ENCODE measurements at regions not wholly inside any gene's neighbourhood (a gene's known extent, or its start where the extent isn't known, plus 50 kb on each side); places are given as distances from the start of the nearest gene placed in this dataset.
"Not testable (repeated sequence)": the region's sequence is repeated elsewhere in the genome, so short reads cannot be mapped to it uniquely, and the experiment has no call there.

- not testable (repeated sequence) for DNase-seq
Observed at GRCh38 chr14:37784827-37785223, 189.4 kb downstream of the TTC6 start.

GRCh38 chr14:37785298-37785697 lies 189.9 kb downstream of the TTC6 start:
- DNase-seq: not testable (repeated sequence)

- not testable (repeated sequence) for DNase-seq
Observed at GRCh38 chr14:37786114-37786625, 190.7 kb downstream of the TTC6 start.

- DNase-seq: no peak
Observed at GRCh38 chr14:37787879-37788494, 192.6 kb downstream of the TTC6 start.

- DNase-seq: no peak
Observed at GRCh38 chr14:37791384-37792036, 196.1 kb downstream of the TTC6 start.

GRCh38 chr14:37792124-37792523 lies 196.7 kb downstream of the TTC6 start:
- DNase-seq: no peak

GRCh38 chr14:37796703-37797416 lies 201.4 kb downstream of the TTC6 start:
- no peak for DNase-seq

- no peak for DNase-seq
Observed at GRCh38 chr14:37797675-37798074, 202.2 kb downstream of the TTC6 start.

GRCh38 chr14:37807722-37808121 lies 212.3 kb downstream of the TTC6 start:
- no peak for DNase-seq

- no peak for DNase-seq
Observed at GRCh38 chr14:37810094-37810801, 214.8 kb downstream of the TTC6 start.

- DNase-seq: no peak
Observed at GRCh38 chr14:37813732-37814131, 218.3 kb downstream of the TTC6 start.

- DNase-seq: no peak
Observed at GRCh38 chr14:37816135-37816534, 220.7 kb downstream of the TTC6 start.

- DNase-seq: peak in 1 of 58 donors; percentile 1
Observed at GRCh38 chr14:37816743-37817295, 221.4 kb downstream of the TTC6 start.

GRCh38 chr14:37819155-37820015 lies 224.0 kb downstream of the TTC6 start:
- no peak for DNase-seq

GRCh38 chr14:37820810-37821209 lies 225.4 kb downstream of the TTC6 start:
- DNase-seq: not testable (repeated sequence)

- DNase-seq: no peak
Observed at GRCh38 chr14:37824939-37825712, 229.7 kb downstream of the TTC6 start.

- no peak for DNase-seq
Observed at GRCh38 chr14:37826869-37827268, 231.4 kb downstream of the TTC6 start.

GRCh38 chr14:37830271-37830670 lies 234.8 kb downstream of the TTC6 start:
- no peak for DNase-seq

GRCh38 chr14:37834275-37834674 lies 238.8 kb downstream of the TTC6 start:
- no peak for DNase-seq

GRCh38 chr14:37838778-37839177 lies 243.3 kb downstream of the TTC6 start:
- not testable (repeated sequence) for DNase-seq

Measured in anterior cingulate cortex (tissue), 58 donors.